AG04450 (cell line): ENCODE measurements at regions not wholly inside any gene's neighbourhood (a gene's known extent, or its start where the extent isn't known, plus 50 kb on each side); places are given as distances from the start of the nearest gene placed in this dataset.

Experiments
- CTCF ChIA-PET: fragments of 300-600, 350-600 bp; formaldehyde crosslinking; extraction: SDS; loops from one replicate; lab custom pipeline; 2022; ENCODE audit warnings: antibody characterized with exemption, inconsistent platforms; lab: Charles Lee
- POLR2A ChIA-PET: fragments of 350-600 bp; formaldehyde crosslinking; extraction: SDS; loops from one replicate; lab custom pipeline; 2021; ENCODE audit warnings: antibody characterized with exemption, inconsistent platforms; lab: Yijun Ruan, JAX
- DNase-seq: peaks from one replicate; pipeline ENCODE4 v3.0.0-alpha.2; 2011; ENCODE audit warnings: low read depth, low spot score
- H3K27ac ChIP-seq: one replicate; pipeline ENCODE4 v1.5.1; 2012; ENCODE audit warnings: low read depth, low read length, control low read depth
- H3K27me3 ChIP-seq: one replicate; pipeline ENCODE4 v1.6.0; 2012; ENCODE audit warnings: low read length; ENCODE audit not compliant: control insufficient read depth, insufficient read depth
- H3K4me3 ChIP-seq: 2 replicates; pipeline ENCODE4 v1.5.1; 2011; ENCODE audit warnings: mild to moderate bottlenecking, low read depth, low read length, control low read depth
- H3K9me3 ChIP-seq: 2 replicates; pipeline ENCODE4 v1.5.1; 2012; ENCODE audit warnings: low read length; ENCODE audit not compliant: control insufficient read depth, insufficient read depth
- CTCF ChIP-seq: IDR thresholded peaks from 2 replicates; pipeline ENCODE4 v1.5.1; 2011; ENCODE audit warnings: low read depth, low read length, control low read depth, inconsistent platforms

GRCh38 chr19:28968721-28969120 is 244.2 kb downstream of the UQCRFS1 start:
- H3K27ac ChIP-seq = no peak overlapping the region
- H3K4me3 ChIP-seq = no peak overlapping the region
- H3K27me3 ChIP-seq = no peaks in the 10 kb centered on the region
- ChIA-PET POLR2A (no interaction called here), CTCF (no interaction called here)
- no peak for TF ChIP-seq CTCF
- DNase-seq = no peak
- peaks cover 18% of the 10 kb centered on the region for H3K9me3 ChIP-seq

- Histone ChIP-seq H3K27me3 (no peaks in the 10 kb centered on the region), H3K27ac (no peak overlapping the region), H3K4me3 (no peak overlapping the region), H3K9me3 (peaks cover 4% of the 10 kb centered on the region; the same call in 1 of the 2 replicates)
- no peak for DNase-seq
- CTCF ChIA-PET = no interaction called here
- POLR2A ChIA-PET = no interaction called here
- TF ChIP-seq CTCF = no peak
Measured at GRCh38 chr19:28966737-28967399, 246.1 kb downstream of the UQCRFS1 start.

- Histone ChIP-seq H3K27me3 (no peaks in the 10 kb centered on the region), H3K4me3 (no peak overlapping the region), H3K27ac (no peak overlapping the region), H3K9me3 (no peaks in the 10 kb centered on the region; the same call in 1 of the 2 replicates)
- TF ChIP-seq CTCF = no peak
- DNase-seq = no peak
- POLR2A ChIA-PET = no interaction called here
- CTCF ChIA-PET = no interaction called here
Measured at GRCh38 chr19:28964500-28964899, 248.5 kb downstream of the UQCRFS1 start.

- CTCF ChIA-PET = no interaction called here
Measured at GRCh38 chr19:28963486-28964250, 249.3 kb downstream of the UQCRFS1 start.

More at GRCh38 chr19:28963486-28964250, 249.3 kb downstream of the UQCRFS1 start:
- DNase-seq = no peak
- POLR2A ChIA-PET = no interaction called here
- H3K9me3 ChIP-seq = no peaks in the 10 kb centered on the region; the same call in 1 of the 2 replicates
- no peak overlapping the region for H3K27ac ChIP-seq
- no peaks in the 10 kb centered on the region for H3K27me3 ChIP-seq
- H3K4me3 ChIP-seq = no peak overlapping the region
- no peak for TF ChIP-seq CTCF
